ENCODE measurements at regions not wholly inside any gene's neighbourhood (a gene's known extent, or its start where the extent isn't known, plus 50 kb on each side); places are given as distances from the start of the nearest gene placed in this dataset.

GRCh38 chr13:102993348-102993747, 72.9 kb downstream of the SLC10A2 start:
- DNase-seq (ENCODE audit: low read depth) = no peak

- no peak for DNase-seq (ENCODE audit: low read depth)
Measured at GRCh38 chr13:102984210-102984609, 82.0 kb downstream of the SLC10A2 start.

- DNase-seq (ENCODE audit: low read depth) = no peak
Measured at GRCh38 chr13:102983496-102983895, 82.7 kb downstream of the SLC10A2 start.

GRCh38 chr13:102980331-102980982, 85.8 kb downstream of the SLC10A2 start:
- no peak for DNase-seq (ENCODE audit: low read depth)

GRCh38 chr13:102978168-102978567, 88.0 kb downstream of the SLC10A2 start:
- peak; percentile 15 for DNase-seq (ENCODE audit: low read depth)

- no peak for DNase-seq (ENCODE audit: low read depth)
Measured at GRCh38 chr13:102977471-102977870, 88.7 kb downstream of the SLC10A2 start.

- no peak for DNase-seq (ENCODE audit: low read depth)
Measured at GRCh38 chr13:102974317-102975087, 91.7 kb downstream of the SLC10A2 start.

- no peak for DNase-seq (ENCODE audit: low read depth)
Measured at GRCh38 chr13:102972191-102972590, 94.0 kb downstream of the SLC10A2 start.

- DNase-seq (ENCODE audit: low read depth) = no peak
Measured at GRCh38 chr13:102970542-102970941, 95.7 kb downstream of the SLC10A2 start.

GRCh38 chr13:102968572-102969228, 97.5 kb downstream of the SLC10A2 start:
- DNase-seq (ENCODE audit: low read depth) = no peak

- DNase-seq (ENCODE audit: low read depth) = no peak
Measured at GRCh38 chr13:102965802-102966201, 100.4 kb downstream of the SLC10A2 start.

- no peak for DNase-seq (ENCODE audit: low read depth)
Measured at GRCh38 chr13:102962430-102962829, 103.8 kb downstream of the SLC10A2 start.

GRCh38 chr13:102960959-102961358, 105.3 kb downstream of the SLC10A2 start:
- DNase-seq (ENCODE audit: low read depth) = no peak

GRCh38 chr13:102956449-102956848, 109.8 kb downstream of the SLC10A2 start:
- DNase-seq (ENCODE audit: low read depth) = no peak

- DNase-seq (ENCODE audit: low read depth) = no peak
Measured at GRCh38 chr13:102954350-102954749, 108.5 kb downstream of the ERCC5 start.

- no peak for DNase-seq (ENCODE audit: low read depth)
Measured at GRCh38 chr13:102951808-102952207, 106.0 kb downstream of the ERCC5 start.

GRCh38 chr13:102947745-102948405, 102.0 kb downstream of the ERCC5 start:
- DNase-seq (ENCODE audit: low read depth) = peak; percentile 7

GRCh38 chr13:102945886-102946285, 100.1 kb downstream of the ERCC5 start:
- DNase-seq (ENCODE audit: low read depth) = no peak

GRCh38 chr13:102945324-102945815, 99.5 kb downstream of the ERCC5 start:
- no peak for DNase-seq (ENCODE audit: low read depth)

- no peak for DNase-seq (ENCODE audit: low read depth)
Measured at GRCh38 chr13:102944821-102945220, 99.0 kb downstream of the ERCC5 start.

GRCh38 chr13:102940770-102941169, 94.9 kb downstream of the ERCC5 start:
- DNase-seq (ENCODE audit: low read depth) = no peak

- no peak for DNase-seq (ENCODE audit: low read depth)
Measured at GRCh38 chr13:102940143-102940542, 94.3 kb downstream of the ERCC5 start.

All from LHCN-M2 (cell line).